Choroid plexus epithelial cell (primary cell): ENCODE measurements at regions not wholly inside any gene's neighbourhood (a gene's known extent, or its start where the extent isn't known, plus 50 kb on each side); places are given as distances from the start of the nearest gene placed in this dataset.
"Not testable (repeated sequence)": the region's sequence is repeated elsewhere in the genome, so short reads cannot be mapped to it uniquely, and the experiment has no call there.

Experiments used
- DNase-seq: peaks from one replicate; pipeline ENCODE4 v3.0.0-alpha.2; 2010; ENCODE audit warnings: low read depth
- H3K4me3 ChIP-seq: 2 replicates; pipeline ENCODE4 v1.5.1; 2011; ENCODE audit warnings: low read depth, mild to moderate bottlenecking, control low read depth, low read length, moderate library complexity
- TF ChIP-seq, protein P1 (sequence below): conservative IDR thresholded peaks from 2 replicates; pipeline ENCODE4 v1.5.1; 2011; ENCODE audit warnings: low read depth, mild to moderate bottlenecking, control low read depth, inconsistent platforms, low read length, moderate library complexity

- no peak overlapping the region for H3K4me3 ChIP-seq
- no peak for DNase-seq
- TF ChIP-seq, protein P1, sequence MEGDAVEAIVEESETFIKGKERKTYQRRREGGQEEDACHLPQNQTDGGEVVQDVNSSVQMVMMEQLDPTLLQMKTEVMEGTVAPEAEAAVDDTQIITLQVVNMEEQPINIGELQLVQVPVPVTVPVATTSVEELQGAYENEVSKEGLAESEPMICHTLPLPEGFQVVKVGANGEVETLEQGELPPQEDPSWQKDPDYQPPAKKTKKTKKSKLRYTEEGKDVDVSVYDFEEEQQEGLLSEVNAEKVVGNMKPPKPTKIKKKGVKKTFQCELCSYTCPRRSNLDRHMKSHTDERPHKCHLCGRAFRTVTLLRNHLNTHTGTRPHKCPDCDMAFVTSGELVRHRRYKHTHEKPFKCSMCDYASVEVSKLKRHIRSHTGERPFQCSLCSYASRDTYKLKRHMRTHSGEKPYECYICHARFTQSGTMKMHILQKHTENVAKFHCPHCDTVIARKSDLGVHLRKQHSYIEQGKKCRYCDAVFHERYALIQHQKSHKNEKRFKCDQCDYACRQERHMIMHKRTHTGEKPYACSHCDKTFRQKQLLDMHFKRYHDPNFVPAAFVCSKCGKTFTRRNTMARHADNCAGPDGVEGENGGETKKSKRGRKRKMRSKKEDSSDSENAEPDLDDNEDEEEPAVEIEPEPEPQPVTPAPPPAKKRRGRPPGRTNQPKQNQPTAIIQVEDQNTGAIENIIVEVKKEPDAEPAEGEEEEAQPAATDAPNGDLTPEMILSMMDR, result no peak
Observed at GRCh38 chr6:82617648-82618047, 254.0 kb downstream of the TPBG start.

DNA sequence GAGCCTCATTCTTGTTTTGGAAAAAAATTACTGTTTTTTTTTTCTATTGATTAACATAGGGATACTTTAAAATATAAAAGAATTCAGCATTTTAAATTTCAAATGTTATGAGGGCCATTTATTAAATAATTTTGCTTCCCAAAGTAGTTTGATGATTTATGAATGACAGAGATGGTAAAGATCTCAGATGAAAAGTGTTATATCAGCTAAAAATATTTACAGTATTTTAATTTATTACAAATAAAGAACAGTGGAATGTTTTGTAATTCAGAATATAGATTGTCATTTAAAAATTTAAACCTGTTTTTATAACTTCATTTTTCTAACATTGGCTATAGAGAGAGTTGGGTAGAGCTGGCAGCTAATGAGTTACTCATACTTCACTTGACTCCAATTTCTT, 256.0 kb downstream of the TPBG start:
- DNase-seq, result no peak
- H3K4me3 ChIP-seq, result no peak overlapping the region
- TF ChIP-seq, protein P1, result no peak

DNA sequence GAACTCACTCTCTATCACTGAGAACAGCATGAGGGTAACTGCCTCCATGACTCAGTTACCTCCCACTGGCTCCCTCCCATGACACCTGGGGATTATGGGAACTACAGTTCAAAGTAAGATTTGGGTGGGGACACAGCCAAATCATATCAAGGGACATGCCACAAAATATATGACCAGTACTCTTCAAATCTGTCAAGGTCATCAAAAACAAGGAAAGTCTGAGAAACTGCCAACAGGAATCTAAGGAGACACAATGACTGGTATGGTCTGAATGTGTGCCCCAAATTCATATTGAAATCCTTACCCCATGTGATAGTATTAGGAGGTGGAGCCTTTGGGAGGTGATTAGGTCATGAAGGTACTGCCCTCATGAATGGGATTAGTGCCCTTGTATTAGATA, 258.8 kb downstream of the TPBG start:
- H3K4me3 ChIP-seq, result no peak overlapping the region
- TF ChIP-seq, protein P1, result no peak
- no peak for DNase-seq

DNA sequence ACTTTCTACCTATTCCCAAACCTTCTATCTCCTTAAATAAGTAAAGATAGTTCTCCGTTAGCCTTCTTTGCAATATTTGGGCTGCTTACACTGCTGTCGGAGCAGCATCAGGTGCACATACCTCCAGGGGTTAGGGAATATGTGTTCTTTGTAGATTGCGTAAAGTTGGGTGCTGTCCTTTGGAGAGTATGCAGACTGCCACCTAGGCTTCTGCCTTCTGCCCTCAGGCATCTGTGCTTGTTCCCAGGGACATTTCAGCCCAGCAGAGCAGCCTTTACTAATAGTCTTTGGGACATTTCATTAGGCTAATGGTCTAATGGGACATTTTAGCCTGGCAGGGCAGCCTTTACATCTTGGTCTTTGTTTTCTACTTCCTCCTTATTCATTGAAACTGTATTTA, 260.6 kb downstream of the TPBG start:
- no peak for DNase-seq
- TF ChIP-seq, protein P1, result no peak
- H3K4me3 ChIP-seq, result no peak overlapping the region

DNA sequence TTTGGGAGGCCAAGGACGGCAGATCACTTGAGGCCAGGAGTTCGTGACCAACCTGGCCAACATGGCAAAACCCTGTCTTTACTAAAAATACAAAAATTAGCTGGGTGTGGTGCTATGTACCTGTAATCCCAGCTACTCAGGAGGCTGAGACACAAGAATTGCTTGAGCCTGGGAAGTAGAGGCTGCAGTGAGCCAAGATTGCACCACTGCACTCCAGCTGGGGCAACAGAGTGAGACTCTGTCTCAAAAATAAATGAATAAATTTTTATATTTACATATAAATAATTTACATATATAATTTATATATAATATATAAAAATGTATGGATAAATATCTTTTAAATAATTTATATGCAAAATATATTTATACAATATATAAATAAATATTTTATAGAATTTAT, 263.3 kb downstream of the TPBG start:
- H3K4me3 ChIP-seq, DNase-seq: not testable (repeated sequence)

- TF ChIP-seq, protein P1, result no peak
- DNase-seq, result no peak
Observed at GRCh38 chr6:82629921-82630320, 266.3 kb downstream of the TPBG start.

DNA sequence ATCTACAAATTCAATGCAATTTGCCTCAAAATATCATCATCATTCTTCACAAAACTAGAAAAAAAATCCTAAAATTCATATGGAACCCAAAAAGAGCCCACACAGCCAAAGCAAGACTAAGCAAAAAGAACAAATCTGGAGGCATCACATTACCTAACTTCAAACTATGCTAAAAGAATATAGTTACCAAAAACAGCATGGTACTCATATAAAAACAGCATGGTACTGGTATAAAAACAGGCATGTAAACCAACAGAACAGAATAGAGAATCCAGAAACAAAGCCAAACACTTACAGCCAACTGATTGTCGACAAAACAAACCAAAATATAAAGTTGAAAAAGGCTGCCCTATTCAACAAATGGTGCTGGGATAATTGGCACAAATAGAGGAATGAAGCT, 278.1 kb downstream of the TPBG start:
- TF ChIP-seq, protein P1, result no peak
- DNase-seq, result no peak
- H3K4me3 ChIP-seq, result no peak overlapping the region

More at GRCh38 chr6:82629921-82630320, 266.3 kb downstream of the TPBG start:
- H3K4me3 ChIP-seq, result no peak overlapping the region
